AG20443 (cell line): ENCODE measurements at regions not wholly inside any gene's neighbourhood (a gene's known extent, or its start where the extent isn't known, plus 50 kb on each side); places are given as distances from the start of the nearest gene placed in this dataset.

Source experiments
- DNase-seq: peaks from one replicate; pipeline ENCODE4 v3.0.0; 2012; ENCODE audit warnings: low spot score, mixed read lengths

DNA sequence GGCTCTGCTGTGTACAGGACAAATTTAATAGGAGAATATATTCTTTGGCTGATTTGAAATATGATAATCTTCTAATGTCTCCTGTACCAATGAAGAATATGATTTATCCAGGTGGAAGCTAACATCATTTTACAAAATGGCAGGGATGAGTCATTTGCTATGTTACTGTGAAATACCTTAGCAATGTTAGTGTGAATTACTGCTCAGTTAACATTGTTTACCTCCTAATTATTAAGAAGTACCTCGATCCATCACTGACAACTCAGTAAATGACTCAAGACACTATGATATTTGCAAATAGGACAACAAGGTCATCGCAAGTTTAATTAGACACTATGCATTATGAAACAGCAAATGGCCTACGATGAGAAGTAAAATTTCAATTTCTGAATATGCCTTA, 309.1 kb upstream of the EDNRB start:
- no peak for DNase-seq

- no peak for DNase-seq
These were observed 297.0 kb upstream of the EDNRB start for GRCh38 chr13:78215458-78216108.

GRCh38 chr13:78201411-78201810, 282.8 kb upstream of the EDNRB start:
- DNase-seq: no peak

DNA sequence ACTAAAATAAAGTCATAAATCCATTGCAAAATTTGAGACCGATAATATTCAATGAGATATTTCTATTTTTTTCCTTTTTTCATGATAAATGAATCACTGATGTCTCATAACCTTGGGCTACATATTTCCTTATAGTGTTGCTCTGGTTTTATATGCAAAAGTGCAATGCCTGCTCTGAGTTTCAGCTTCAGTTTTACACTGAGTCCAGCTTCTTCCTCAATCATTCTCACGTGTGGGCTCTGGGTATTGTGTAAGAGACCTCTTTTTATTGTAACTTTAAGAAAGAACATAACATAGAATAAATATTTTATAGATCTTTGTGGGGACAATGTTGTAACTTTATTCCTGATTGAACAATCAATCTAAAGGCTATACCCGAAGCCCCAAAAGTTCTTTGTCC, 280.2 kb upstream of the EDNRB start:
- DNase-seq: no peak

DNA sequence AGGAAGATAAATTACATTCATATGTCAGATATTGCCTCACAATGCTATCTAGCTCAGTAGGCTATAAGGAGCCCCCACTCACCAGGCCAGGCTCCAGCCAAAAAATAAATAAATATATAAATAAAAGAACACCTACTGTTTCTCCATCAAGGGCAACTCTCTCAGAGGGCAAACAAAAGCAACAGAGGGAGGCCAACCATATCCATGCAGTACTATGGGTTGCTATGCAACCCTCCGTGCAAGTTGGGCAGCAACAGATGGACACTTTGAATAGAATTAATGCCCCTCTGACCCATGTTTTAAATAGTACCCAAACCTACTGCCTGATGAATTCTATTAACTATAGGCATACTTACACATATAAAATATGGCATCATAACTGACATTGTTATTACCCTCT, 279.8 kb upstream of the EDNRB start:
- DNase-seq: no peak

GRCh38 chr13:78197231-78197630, 278.6 kb upstream of the EDNRB start:
- no peak for DNase-seq

DNA sequence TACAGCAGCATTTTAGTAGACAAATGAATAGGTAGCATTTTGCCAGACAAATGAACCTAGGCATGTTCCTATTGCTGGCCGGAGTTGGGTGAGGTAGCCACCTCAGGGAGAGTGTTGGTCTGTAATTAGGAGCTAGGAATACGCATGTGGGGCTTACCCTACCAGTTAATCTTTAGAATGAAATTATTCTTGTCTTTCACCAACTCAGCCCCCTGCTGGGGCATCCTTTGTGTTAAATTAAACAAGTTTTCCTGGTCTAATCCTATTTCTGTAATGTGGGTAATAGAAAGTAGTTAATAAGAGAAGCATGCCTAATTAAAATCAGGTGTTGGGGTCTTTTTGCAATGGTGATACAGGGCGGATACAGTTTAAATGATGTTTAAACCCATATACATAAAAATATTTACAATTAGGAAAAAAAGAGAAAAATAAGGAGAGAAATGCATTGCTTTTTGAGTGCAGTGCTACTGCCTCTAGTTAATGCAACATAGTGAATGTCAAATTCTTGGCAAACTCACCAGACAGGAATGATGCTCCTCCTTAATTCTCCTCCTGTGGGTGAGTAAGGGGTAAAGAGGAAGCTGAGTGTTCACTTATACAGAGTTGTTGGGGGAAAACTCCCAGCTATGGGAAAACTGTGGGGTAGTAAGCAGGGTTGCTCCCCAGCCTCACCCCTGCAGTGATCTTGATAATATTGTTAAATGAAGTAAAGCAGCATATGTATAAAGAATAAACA, 276.4 kb upstream of the EDNRB start:
- DNase-seq: peak; percentile 29

DNA sequence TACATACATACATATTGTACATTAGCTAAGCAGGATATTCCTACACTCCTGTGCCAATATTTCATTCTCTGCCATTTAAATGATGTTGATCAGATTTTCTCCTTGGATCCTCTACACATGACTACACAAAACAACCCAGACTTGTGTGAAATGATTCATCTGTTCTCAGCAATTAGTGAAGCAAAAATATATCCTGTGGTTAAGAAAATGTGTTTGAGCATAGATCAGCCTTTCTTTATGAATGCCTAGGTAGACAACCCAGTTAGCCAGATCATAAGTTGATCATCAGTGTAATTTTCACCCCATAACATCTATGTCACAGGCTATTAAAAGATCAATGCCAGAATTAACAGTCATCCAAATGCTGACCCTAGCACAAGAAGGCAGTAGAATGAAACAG, 275.2 kb upstream of the EDNRB start:
- no peak for DNase-seq

DNA sequence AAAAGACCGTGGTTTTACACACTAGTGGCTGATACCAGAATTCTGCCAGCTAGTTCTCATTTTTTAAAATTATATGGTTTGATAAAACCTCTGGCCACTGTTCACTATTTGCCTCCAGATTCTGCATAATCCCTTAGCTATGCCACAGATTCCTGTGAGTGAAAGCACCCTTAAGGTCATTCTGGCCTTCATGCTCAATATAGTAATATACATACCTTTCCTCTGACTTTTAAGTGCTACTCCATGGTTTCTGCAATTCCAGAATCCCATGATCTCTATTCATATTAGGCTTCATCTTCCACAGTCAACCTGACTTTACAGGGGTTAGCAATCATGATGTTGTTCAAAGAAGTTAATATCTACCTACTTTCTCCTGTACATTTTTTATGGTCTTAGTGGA, 274.1 kb upstream of the EDNRB start:
- DNase-seq: peak; percentile 15

DNA sequence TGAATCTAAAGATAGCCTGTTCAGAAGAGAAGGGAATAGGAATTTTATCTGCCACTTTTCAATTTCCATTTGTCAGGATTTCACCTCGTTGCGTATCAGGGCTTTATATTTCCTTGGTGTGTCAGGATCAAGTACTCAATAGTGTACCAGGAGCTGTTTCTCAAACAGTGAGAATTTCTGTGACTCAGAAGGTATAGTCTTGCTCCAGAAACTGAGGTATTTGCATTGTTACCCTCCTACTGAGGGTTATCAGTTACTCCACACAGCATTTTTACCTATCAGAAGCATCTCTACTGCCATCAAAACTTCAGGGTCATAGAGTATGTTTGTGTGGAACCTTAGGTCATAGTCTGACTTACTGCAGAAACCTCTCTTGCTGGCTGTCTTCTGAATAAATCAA, 271.7 kb upstream of the EDNRB start:
- no peak for DNase-seq

- no peak for DNase-seq
These were observed 269.1 kb upstream of the EDNRB start for GRCh38 chr13:78187781-78188180.

DNA sequence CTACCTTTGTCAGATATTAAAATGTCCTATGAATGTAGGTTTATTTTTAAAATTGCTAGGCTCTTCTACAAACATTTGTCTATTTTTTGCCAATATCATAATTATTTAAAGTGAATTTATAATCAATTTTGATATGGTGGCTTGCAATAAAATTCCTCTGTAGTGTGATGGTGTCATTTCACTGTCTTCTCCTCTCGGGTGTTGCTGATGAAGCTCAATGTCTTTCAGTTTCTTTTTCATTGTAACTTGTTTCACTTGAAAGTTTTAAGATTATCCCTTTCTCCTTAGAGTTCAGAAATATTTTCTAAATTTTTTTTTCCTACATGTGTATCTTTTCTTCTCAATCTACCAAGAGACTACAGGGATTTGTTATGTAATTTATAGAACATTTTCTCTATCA, 267.1 kb upstream of the EDNRB start:
- no peak for DNase-seq

GRCh38 chr13:78183732-78184131, 265.1 kb upstream of the EDNRB start:
- no peak for DNase-seq

- no peak for DNase-seq
These were observed 264.2 kb upstream of the EDNRB start for GRCh38 chr13:78182813-78183212.

- DNase-seq: no peak
These were observed 258.7 kb upstream of the EDNRB start for GRCh38 chr13:78177306-78177705.

DNA sequence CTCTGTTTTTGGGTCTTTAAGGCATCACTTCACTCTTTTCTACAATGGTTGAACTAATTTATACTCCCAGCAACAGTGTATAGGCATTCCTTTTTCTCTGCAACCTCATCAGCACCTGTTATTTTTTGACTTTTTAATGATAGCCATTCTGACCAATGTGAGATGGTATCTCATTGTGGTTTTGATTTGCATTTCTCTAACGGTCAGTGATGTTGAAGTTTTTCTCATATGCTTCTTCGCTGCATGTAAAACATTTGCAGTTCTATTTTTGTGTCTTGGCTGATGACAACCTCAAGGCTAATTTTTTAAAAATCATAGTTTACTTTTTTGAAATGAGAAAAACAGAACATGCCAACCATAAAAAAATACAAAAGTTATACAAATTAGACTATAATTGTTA, 258.2 kb upstream of the EDNRB start:
- no peak for DNase-seq

DNA sequence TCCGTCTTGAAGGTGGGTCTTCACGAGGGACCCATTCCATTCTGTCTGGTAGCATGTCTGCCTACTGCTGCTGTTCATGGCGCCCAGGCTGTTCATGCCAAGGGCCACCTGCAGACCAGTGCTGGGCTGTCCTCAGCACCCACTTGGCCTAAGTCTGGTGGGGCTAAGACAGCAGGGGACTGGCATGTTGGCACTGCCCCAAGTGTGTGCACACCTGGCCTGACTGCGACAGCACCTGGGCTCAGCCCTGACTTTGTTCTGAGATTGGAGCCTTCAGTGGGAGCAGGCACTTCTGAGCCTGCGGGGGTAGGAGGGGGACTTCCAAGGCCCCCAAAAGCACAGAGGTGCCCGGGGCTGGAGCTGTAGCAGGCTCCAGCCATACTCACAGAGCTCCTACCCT, 250.8 kb upstream of the EDNRB start:
- DNase-seq: no peak

DNA sequence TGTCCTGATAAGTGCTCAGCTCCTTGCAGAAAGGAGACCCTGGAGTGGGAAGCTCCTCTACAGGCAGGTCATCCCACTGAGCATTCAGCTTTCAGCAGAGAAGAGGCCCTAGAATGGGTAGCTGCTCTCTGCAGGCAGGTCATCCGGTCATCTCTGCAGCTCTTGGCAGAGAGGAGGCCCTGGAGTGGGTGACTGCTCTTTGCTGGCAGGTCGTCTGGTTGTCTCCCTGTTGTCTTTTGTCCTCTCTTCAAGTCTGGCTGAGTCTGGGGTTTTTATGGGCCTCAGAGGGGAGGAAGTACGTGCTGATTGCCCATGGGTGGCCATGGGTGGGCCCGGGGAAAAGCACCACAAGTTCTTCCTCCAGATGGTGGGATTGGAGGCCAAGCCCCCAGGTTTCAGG, 250.3 kb upstream of the EDNRB start:
- no peak for DNase-seq

DNA sequence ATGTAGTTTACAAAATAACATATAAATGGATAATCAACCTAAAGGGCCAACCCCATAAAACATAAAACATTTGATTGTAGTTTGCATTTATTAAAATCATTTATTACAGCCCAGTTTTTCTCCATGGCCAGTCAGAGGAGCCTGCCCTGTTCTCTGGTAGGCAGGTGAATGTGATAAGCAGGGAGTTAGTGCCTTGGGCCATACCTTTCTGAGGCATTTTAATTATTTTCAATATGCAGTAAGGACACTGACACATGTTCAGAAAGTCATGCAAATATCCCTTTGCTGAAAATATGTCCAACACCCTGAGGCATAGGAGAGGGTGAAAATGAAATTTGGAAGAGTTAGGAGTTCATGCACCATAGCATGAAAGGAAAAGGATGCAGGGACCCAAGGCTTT, 242.6 kb upstream of the EDNRB start:
- DNase-seq: no peak

DNA sequence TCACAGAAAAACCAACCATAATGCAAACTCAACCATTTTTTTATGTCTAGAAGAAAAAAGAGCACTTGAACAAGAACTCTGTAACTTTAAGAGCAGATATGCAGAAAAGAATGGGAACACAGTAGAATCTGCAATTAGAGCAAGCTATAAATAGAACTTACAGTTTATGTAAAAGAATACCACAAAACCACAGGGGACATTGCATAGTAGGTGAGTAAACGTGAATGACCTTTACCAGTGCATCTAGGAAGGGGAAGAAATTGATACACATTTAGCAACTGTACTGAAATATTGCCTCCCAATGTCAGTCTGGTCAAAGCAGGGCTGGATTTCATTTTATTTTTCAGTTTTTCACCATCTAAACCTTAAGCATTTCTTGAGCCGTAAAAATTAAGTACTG, 242.2 kb upstream of the EDNRB start:
- DNase-seq: peak; percentile 51

- no peak for DNase-seq
These were observed 233.8 kb upstream of the EDNRB start for GRCh38 chr13:78152415-78152814.

GRCh38 chr13:78147905-78148304, 229.3 kb upstream of the EDNRB start:
- DNase-seq: peak; percentile 50

- DNase-seq: no peak
These were observed 226.6 kb upstream of the EDNRB start for GRCh38 chr13:78145276-78145675.

GRCh38 chr13:78139765-78140164, 221.1 kb upstream of the EDNRB start:
- no peak for DNase-seq
